ENCODE measurements at regions not wholly inside any gene's neighbourhood (a gene's known extent, or its start where the extent isn't known, plus 50 kb on each side); places are given as distances from the start of the nearest gene placed in this dataset.
"Not testable (repeated sequence)": the region's sequence is repeated elsewhere in the genome, so short reads cannot be mapped to it uniquely, and the experiment has no call there.

DNA sequence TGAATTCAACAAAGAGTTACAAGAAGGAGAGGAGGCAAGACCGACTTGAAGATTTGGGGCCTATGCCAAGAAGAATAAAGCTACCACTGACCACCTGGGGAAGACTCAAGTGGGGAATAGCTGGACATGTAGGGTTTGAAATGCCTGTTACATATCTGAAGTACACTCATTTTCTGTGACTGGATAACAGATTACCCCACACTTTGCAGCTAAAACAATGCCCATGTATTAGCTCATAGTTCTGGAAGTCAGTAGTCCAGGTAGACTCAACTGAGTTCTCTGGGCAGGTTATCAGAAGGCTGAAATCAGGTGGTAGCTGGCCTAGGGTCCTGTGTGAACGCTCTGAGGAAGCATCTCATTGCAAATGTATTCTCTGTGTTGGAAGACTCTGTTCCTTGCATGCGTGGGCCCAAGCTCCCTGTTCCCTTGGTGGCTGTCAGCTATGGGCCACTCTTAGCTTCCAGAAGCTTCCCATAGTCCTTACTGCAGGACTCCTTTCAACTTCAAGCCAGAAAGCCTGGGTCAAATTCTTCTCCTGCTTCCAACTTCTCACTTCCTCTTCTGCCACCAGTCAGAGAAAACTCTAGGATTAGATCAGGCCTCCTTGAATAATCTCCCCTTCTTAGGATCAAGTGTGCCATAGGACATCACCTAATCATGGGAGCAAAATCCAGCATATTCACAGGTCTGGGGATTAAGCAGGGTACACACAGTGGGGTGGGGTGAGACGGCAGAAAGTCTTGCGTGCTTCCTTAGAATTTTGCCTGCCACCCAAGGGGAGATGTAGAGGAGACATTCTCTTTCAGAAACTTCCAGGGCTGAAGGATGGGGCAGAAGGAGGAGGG is 187.8 kb downstream of the SHQ1 start:
- no peak for DNase-seq

DNA sequence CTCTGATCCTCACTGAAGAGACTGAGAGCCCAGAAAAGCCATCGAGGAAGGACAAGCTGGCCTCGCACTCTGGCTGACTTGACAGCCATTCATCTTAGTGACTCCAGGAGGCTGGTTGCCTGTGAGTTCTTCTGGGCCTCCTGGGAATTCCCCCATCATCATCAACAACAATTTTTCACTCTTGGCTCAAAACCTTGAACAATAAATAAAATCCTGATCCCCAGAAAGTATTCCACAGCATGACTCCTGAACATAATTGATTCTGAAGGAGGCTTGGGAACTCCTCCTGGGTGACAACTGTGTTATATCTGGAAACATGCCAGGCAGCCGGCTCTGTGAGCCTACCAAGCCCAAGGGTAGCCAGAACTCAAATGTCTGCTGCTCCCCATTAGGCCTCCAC is 188.6 kb downstream of the SHQ1 start:
- DNase-seq: no peak

DNA sequence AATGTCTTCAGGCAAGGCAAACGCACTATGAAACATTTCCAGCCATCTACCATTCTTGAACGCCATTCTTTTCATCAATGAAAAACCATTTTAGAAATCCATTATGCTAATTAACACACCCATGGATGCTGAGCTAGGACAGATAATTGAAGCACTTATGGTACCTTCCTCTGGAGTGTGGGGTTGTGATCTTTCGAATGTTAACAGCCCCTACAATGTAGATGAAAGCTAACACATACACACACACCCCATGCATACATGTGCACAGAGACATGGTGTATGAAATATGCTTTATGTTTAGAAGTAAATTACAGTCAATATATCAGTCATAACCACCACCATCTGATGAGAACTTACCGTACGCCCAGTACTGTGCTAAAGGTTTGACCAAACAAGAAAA is 189.1 kb downstream of the SHQ1 start:
- DNase-seq: no peak

DNA sequence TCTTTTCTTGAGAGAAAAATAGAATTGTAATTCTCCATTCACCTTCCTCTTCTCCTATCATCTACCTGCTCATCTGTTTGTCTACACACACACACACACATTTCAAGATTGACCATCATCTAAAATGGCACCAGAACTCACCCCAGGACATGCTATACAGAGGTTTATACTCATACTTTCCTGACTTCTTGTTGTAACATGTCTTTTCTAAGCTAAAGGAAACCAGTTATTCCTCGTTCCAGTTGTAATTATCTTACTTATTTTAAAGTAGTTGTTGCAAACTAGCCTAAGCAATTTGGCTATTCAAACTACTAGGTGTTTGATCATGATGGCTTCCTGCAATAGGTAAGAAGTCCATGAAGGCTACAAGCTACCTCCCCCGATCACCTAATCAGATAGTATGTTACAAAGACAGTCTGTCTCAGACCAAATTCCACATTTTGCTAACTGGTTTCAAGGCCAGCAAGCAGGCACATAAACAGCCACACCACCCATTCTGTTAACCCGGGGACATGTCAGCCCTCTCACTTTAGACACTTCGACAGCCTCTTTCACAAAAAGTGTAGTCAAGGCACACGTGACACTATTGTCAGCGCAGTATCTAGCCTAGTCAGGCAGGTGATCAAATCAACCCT is 189.7 kb downstream of the SHQ1 start:
- no peak for DNase-seq

DNA sequence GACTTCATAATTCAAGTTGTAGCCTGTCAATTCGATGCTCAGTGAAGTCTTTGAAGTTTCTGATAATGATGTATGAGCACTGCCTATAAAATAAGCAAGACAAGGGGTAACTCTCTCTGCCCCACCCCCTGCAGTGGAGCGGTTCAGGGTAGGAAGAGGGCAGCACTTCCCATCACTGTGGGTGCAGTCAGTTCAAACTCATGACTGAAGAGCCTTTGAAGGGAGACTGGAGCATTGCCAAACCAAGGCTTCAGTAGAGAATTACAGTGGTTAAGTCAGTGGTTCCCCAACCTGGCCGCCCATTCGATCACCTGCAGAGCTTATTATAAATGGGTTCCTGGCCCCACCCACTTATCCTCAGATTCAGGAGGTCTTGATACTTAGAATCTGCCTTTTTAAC is 190.6 kb downstream of the SHQ1 start:
- no peak for DNase-seq

DNA sequence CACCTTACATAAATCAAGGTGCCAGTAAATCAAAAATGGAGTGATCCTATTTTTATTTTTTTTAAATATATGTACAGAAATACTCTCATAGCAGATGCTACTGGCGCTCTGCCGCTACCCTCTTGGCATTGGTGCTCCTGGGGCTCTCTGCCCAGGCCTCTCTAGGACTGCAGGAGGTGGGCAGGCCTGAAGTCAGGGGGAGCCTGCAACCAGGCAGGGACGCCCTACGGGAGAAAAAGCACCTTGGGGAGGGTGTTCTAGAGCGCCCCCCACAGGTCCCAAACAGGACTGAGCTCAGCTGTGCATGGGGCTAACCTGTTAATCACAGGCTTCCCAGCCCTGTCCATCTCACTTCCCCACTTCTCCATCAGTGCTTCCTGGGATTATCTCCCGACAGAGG is 192.5 kb downstream of the SHQ1 start:
- no peak for DNase-seq

DNA sequence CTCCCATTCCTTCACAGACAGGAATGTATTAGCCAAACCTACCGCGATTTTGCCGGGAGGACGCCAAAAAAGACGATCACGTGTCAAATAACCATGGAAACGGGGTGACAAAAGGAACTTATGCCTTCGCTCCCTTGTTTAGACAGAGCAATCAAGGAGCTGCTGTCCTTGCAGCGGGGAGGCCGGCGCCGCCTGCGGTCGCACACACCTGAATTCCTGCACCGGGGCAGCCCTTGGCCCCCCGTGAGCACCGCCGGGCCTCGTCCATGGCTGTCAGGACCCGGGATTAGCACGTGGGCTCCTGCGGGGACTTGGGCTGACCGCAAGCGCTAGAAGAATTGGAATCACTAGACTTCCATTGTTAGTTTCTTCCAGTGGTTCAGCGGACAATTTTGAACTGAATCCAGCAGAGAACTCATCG is 193.1 kb downstream of the SHQ1 start:
- peak; percentile 57 for DNase-seq

DNA sequence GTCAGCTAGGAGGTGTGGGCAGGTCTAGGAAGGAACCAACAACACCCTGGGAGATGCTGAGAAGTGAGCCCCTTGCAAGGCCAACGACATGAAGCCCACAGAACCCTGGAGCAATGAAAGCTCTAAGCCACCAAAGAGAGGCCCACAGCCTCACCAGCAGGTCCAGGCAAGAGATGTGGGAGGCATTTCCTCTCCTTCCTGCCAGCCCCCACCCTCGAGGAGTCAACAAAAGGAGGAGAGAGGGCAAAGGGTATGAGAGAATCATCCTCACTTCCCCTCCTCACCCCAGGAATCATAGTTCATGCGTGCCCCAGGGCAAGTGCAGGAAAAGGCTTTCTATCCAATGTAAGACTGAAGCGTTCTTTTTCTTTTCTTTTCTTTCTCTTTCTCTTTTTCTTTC is 195.8 kb downstream of the SHQ1 start:
- no peak for DNase-seq

DNA sequence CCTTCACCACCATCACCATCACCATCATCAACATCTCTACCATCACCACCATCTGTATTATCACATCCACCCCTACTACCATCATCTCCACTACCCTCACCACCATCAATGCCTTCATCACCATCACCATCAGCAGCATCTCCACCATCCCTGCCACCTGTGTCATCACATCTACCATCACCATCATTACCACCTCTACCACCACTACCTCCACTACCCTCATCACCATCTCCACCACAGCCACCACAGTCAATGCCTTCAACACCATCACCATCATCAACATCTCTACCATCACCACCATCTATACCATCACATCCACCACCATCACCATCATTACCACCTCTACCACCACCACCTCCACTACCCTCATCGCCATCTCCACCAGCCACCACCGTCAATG is 196.7 kb downstream of the SHQ1 start:
- DNase-seq: no peak

DNA sequence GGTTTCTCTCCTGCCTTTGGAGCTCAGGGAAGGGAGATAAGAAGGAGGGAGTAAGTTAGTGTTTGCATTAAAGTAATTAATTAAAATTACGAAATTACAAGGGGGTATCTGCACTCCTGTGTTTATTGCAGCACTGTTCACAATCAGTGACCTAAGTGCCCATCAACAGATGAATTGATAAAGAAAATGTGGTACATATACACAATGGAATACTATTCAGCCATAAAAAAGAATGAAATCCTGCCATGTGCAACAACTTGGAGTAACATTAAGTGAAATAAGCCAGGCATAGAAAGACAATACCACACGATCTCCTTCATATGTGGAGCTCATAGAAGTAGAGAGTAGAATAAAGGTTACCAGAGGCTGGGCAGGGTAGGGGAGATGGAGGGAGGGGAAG is 202.0 kb downstream of the SHQ1 start:
- no peak for DNase-seq

DNA sequence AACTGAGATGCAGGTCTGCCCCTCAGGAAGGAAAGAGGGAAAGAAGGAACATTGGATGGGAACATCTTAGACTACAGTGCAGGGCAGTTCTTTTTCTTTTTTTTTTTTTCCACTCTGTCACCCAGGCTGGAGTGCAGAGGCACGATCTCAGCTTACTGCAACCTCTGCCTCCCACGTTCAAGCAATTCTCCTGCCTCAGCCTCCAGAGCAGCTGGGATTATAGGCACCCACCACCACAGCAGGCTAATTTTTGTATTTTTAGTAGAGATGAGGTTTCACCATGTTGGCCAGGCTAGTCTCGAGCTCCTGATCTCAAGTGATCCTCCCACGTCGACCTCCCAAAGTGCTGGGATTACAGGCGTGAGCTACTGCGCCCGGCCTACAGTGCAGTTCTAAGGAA is 204.6 kb downstream of the SHQ1 start:
- not testable (repeated sequence) for DNase-seq

DNA sequence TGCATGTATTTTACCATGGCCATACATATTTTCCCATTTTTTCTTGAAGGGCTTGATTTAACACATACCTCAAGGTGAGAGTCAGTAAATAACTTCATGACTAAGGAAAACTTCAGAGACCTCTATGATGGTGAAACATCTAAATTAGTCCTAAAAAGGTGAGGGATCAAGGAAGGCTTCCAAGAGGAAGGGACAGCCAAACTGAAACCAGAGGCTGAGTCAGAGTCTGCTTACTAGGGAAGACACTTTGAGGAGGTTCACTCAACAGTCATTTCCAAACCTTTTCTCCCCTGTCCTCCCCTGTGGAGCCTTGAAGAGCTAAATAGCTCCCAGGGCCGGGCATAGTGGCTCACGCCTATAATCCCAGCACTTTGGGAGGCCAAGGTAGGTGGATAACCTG is 206.6 kb downstream of the SHQ1 start:
- DNase-seq: no peak

DNA sequence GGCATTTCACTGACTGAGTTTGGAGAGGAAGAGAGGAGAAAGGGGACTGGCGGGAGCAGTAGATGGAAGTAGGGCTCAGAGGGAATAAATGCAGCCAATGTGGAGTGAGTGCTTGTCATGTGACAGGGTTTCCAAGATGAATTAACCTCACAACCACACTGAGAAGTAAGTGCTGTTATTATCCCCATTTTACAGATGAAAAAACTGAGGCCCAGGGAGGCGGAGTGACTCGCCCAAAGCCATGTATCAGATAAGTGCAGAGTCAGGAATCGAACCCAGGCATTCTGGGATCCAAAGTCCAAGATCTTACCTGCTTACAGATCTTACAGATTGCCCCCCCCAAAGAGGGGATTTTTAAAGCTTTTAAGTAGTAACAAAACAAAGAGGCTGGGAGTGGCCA is 207.2 kb downstream of the SHQ1 start:
- no peak for DNase-seq

DNA sequence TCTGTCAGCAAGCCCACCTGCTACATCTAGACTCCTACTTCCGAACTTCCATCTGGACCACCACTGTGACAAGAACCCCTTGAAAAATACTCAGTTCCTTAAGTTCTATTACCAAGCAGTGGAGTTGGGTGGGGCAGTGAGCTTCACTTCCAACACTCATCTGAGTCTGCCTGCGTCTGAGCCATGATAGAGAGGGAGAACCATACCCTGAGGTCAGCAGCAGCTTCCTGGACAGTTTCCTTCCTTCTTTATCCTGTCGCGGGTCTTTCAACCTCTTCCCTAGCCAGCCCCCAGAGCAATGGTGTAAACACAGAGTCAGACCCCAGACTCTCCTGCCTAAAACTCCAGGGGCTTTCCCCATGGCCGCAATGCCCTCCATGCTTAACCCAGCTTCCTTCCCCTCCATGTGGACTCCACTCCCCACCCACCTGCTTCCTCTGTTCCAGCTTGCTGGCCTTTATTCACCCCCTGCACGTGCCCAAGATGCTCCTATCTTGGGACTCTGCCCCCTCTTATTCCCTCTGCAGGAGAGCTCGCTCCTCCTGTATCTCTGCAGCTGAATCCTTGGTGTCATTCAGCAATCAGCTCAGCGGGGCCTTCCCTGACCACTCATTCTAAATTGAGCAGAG is 211.2 kb downstream of the SHQ1 start:
- DNase-seq: no peak

DNA sequence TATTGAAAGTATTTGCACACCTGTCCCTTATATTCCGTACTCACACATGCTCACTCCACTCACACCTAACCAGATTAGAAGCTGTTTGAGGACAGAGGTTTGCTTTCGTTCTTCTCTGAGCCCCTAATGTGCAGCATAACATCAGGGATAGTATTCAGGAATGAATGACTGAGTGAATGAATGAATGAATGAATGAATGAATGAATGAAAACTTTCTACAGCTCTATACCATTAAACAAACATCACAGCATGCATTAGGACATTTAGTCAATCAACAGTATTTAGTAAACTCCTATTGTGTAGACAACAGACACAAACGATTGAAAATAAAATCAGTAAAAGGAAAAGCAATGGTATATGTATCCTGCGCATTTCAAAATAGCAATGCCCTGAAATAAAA is 212.7 kb downstream of the SHQ1 start:
- no peak for DNase-seq

DNA sequence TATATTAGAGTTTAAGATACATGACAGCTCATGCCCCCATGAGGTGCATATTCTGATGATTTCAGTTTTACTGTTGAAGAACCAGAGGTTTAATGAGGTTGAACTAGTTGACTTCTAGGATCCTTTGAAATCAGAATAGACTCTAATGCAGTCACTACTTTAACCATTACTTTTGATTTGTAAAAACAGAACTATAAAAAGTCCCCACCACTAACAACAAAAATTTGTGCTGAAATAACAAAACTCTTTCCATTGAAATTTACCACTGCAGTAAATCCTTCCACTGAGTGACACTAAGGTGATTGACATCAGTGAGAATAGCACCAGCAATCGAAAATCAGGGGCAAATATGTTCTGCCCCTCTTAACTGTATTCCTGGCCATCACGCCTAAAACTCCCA is 214.1 kb downstream of the SHQ1 start:
- DNase-seq: no peak

DNA sequence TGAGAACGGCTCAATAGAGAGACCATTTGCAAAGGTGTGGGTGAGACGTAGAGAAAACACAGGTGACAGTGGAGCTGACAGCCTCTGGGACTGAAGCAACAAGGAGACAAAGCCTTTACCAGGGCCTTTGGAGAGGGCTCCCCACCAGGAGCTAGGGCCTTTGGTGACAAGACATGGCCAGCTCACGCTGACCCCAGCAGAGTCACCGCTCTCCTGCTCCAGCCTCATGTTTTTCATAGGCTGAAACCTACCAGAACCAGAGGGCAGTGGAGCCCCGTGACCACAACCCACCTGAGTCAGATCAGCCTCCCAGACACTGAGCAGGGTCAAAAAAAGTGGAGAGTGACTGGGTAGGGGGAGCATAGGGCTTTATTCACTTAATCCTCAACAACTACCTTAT is 214.7 kb downstream of the SHQ1 start:
- no peak for DNase-seq

DNA sequence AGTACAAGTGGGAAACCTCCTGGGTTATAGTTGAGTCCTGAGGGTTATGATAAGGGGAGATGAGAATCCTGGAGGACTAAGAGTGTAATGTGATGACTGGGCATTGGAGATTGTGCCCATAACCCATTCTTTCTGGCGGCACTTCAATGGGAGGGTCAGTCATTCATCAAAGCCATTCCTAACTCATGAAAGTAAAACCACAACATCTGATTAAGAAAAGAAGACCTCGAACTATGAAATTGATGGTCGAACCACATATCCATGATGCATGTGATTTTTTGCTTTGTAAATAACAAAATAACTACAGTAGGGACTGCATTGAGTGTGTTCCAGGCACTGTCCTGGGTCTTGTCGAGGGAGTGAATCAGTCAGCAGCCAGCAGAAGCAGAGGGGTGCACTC is 215.1 kb downstream of the SHQ1 start:
- DNase-seq: no peak

DNA sequence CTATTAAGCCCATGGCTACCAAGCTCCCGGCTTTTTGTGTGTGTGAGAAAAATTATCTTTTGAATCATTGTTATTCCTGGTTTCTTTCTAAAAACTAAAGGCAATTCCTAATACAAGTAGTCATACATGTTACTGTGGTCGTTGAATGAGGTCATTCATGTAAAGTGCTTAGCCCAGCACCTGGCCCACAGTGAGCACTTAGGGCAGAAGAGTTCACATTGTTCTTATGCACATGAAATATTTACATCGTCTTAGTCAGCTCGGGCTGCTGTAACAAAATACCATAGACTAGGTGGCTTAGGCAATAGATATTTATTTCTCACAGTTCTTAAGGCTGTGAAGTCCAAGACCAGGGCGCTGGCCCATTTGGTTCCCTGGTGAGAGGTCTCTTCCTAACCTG is 216.1 kb downstream of the SHQ1 start:
- DNase-seq: no peak

DNA sequence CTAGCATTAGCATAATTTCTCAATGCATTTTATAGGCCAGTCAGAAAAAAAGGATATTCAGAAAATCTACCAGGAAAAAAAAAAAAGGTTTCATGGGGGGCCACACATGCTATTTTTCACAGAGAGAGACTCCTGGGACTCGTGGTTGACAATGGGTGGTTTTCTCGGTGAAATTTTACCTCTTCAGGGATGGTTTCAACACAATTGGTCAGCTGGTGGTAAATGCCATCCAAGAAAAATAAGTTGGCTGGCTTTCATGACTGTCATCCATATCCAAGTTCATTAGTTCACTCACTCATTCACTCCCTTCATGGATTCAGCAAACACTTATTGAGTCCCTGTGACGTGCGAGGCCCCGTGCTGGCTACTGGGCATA is 217.3 kb downstream of the SHQ1 start:
- DNase-seq: no peak

DNA sequence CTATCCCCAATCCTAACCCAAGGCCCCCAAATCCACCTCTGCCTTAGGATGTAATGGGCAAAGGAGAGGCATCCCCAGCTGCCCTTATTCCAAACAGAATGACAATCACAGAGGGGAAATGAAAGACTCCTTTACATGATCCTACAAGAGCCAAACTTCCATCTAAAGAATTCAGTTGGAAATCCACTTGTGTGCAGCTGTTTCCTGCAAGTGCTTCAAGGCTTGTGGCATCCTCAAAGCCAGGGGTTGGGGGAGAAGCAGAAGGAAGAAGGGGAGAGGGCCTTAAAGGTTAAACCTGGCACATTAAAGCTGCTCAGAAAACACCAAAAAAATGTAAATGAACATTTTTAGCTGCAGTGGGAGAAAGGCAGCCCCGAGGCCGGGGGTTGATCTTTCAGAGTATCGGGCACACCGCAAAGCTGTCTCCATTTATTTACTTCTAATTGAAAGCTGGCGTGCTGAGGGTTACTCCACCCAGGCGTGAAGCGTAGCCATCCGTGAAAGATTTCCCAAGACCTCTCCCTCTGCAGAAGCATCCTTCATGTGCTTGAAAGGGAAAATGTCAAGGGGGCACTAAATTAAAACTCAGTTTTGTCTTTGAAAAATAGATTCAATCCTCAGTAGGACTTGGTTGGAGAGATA is 217.8 kb downstream of the SHQ1 start:
- DNase-seq: no peak

DNA sequence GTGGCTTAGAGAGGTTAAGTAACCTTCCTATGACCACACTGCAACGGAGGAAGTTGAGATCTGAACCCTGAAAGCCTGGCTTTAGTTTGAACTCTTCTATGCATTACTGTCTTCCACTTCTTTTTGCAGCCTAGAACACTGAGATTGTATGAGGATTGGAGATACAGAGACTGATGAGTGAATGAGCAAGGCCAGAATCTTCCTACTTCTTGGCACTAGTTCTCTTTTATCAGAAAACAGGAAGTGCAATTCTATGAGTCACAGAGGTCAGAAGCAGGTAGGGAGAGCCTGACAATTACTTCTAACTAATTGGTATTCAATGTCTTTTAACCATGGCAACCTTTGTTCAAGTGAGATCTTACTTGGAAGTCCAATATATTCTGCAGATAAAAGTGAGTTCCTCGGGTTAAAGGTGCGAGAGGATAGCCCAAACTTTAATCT is 219.0 kb downstream of the SHQ1 start:
- DNase-seq: no peak

DNA sequence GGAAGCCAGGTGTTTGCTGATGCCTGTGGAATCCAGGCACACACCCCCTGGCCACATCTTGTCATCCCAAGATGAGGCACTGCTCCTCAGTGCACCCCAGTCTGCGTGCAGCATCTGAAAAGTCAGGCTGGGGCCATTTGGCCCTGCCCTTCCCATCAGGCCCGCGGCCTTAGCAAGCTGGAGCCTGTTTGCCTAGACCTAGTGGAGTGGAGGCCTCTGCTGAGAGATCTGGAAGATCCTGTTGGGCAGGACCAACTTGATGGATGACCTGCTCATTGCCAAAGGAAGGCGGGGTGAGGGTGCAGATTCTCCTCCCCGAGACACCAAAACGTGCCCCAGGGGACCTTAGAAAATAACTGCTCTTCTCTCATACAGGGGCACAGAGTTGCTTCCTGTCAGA is 220.2 kb downstream of the SHQ1 start:
- no peak for DNase-seq

DNA sequence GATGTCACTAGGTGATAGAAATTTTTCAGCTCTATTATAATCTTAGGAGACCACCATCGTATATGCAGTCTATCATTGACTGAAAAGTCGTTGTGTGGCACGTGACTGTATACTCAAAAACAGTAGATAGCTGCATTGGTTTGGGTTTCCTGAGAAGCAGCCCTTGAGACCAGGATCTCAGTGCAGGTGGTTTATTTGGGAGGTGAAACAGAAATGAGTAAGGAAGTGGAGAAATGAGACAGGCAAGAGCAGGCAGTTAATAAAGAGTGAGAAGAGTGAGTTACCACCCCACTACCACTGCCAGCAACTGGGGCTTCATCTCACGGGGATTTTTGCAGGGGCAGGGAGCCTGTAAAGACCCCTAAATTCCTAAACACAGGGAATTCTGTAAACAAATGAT is 221.0 kb downstream of the SHQ1 start:
- no peak for DNase-seq
